NCI-H1092 treated with DMSO at 0.1 percent for 48 hours (cell line): ENCODE measurements at regions not wholly inside any gene's neighbourhood (a gene's known extent, or its start where the extent isn't known, plus 50 kb on each side); places are given as distances from the start of the nearest gene placed in this dataset.

Experiments used
- DNase-seq: peaks from one replicate; lab custom pipeline; 2025; lab: John Stamatoyannopoulos, UW

GRCh38 chr15:99921101-99921500 lies 187.9 kb upstream of the LYSMD4 start:
- DNase-seq = no peak

DNA sequence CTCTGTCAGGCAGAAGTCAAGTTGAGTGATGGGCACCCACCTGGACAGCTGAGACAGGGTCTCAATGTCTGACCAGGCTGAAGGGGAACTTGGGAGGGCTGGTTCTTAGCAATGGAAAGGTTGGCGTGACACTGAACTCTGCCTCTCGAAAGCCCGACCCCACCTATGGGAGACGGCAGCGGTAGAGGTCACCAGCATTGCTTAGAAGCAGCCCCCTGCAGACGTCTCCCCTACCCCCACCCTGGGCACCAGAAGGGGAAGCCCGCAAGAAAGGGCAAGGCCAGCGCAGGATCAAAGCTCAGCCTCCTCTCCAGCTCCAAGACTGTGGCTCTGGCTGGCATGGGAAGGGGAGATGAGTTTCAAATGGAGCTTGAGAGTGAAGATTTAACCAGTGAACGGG lies 184.8 kb upstream of the LYSMD4 start:
- no peak for DNase-seq

DNA sequence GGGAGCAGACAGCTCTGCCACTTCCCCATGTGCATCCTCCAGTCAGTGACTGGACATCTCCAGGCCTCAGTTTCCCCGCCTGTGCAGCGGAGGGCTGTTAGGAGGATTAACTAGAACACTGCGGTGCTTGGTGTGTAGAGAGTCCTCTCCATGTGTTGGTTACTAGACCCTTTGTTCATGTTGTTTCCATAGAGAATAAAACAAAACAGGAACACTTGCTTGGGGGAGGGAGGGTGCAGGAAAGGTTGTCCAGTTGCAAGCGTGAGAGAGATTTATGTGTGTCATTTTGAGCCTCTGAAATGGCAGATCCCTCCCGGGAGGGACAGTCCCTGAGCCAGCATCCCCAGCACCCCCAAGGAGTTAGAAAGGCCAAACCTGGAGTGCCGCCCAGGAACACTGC lies 184.0 kb upstream of the LYSMD4 start:
- no peak for DNase-seq

GRCh38 chr15:99916668-99917223 lies 183.5 kb upstream of the LYSMD4 start:
- DNase-seq = no peak

DNA sequence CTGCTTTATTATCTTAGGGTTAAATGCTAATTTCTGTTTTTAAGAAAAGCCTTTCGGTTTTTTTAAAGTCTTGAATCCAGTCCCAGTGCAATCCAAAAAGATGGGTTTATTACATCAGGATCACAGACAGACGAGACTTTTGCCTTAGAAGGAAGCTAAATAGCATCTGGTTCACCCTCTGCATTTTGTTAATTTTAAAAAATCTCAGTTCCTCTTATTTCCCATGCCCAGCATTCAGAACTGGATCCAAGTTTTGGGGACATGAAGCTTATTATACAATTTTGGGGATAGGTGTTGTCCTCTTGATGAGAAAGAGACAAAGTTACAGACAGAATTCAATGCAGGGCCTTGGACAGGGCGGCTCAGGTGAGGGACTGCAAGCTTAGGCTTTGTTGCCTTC lies 181.5 kb upstream of the LYSMD4 start:
- no peak for DNase-seq

- no peak for DNase-seq
These were observed 178.6 kb upstream of the LYSMD4 start for GRCh38 chr15:99911816-99912215.

DNA sequence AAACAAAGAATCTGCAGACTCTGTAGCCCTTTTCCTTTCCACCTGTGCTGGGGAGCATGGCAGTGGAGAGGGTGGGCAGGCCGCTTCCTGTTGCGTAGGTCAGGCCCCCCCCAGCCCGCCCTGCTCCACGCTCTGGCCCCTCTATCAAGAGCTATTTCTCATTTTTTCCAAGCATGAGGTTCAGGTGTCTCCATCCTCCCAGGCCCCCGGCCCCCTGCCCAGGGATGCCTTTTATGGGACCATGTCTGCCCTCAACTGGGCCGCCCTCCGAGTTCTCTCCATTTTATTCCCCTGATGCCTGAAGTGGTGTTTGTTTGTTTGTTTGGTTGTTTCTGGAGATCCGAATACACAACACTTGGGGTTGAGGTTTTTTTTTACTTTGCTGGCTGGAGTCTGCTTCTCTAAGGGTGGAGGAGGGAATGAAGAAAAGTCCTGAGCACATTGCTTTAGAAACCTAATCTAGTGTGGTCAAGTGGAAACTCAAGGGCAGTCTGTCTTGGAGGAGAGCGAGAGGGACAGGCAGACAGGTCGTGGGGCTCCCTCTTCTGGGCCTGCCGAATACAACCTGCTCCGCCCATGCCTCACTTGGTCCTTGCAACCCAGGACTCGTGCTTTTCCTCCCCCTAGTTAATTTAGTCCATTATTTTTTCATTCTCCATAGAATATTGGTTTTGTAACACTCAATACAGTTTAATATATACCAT lies 176.5 kb upstream of the LYSMD4 start:
- DNase-seq = peak; percentile 4

GRCh38 chr15:99907698-99908097 lies 174.5 kb upstream of the LYSMD4 start:
- no peak for DNase-seq

DNA sequence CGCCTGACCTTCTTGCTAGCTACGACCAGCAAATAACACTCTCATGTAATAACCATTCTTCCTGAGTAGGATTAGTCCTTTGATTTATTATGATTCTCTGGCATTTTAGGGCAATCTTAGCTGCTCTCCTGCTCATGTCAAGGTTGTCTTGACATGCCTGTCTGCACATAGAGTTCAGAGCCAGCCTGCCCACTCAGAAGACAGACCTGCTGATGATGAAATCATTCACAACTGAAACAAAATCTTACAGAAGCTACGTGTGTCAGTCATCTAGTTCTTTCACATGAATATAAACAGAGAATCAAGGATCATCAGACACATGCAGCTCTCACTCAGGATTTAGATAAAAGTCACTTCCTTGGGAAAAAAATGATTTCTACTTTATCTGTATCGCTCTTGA lies 173.6 kb upstream of the LYSMD4 start:
- DNase-seq = no peak

DNA sequence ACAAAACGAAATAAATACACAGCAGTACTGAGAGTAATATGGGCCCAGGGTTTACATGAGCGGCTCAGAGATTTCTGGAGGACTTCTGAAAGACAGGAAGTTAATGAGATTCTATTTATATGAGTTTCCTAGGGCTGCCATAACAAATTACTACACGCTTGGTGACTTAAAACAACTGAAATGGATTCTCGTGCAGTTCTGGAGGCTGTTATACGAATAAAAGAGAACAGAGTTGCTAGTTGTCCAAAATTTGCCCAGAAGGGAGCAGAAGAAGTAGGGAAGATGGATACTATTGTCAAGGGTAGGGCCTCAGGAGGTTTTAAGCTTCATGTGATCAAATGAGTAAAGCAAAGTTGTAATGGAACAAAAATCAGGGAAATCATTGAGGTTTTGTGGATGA lies 173.1 kb upstream of the LYSMD4 start:
- DNase-seq = no peak

GRCh38 chr15:99902248-99902928 lies 169.2 kb upstream of the LYSMD4 start:
- DNase-seq = no peak

GRCh38 chr15:99895956-99896311 lies 162.7 kb upstream of the LYSMD4 start:
- DNase-seq = no peak

GRCh38 chr15:99895189-99895955 lies 162.1 kb upstream of the LYSMD4 start:
- no peak for DNase-seq

GRCh38 chr15:99878835-99879234 lies 145.6 kb upstream of the LYSMD4 start:
- DNase-seq = no peak

DNA sequence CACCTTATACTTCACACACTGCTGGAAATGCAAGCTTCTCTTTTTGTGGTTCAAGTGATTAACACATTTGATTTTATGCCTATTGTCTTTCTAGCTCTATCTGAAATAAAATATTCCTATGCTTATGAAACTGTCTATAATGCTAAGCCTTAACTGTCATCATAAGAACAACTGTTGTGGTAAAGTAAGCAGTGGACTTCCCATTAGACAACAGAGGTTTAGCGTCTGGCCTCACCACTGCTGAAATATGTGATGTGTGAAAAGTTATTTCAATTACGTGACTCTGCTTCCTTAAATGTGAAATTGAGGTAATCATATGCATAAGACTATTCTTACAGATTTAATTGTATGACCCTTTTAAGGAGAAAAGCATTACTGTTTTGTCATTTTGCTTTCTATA lies 140.2 kb upstream of the LYSMD4 start:
- no peak for DNase-seq

DNA sequence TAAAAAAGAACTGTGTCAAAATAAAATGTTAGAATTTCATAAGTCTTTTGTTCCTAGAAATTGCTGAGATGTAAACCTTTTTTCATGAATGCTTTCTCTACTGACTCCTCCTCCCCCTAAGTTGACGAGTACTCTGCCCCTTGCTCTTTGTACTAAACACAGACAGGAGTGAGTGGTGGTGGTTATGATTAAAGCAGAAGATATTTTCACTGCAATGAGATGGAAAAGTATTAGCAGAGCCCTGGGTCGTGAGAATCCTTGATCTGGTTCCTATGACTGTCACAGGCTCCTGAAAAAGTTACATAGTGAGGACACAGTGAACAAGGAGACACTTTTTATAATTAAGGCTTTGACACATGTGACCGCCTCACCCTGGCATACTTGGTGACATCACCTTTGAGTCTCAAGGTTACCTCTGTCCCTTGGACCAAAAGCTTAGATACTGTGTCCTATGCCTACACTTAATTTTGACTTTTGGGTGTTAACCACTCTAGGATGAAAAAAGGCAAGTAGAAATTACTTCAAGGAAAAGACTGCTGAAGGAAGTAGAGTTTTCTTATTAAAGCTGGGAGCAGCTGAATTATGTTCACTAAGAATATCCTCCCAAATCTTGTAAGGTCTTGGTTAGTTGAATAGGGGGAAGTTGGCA lies 130.4 kb upstream of the LYSMD4 start:
- DNase-seq = no peak

- DNase-seq = peak; percentile 5
These were observed 124.6 kb upstream of the LYSMD4 start for GRCh38 chr15:99857836-99858235.

- DNase-seq = no peak
These were observed 117.3 kb upstream of the LYSMD4 start for GRCh38 chr15:99850517-99850916.

GRCh38 chr15:99845009-99845408 lies 111.8 kb upstream of the LYSMD4 start:
- peak; percentile 28 for DNase-seq

DNA sequence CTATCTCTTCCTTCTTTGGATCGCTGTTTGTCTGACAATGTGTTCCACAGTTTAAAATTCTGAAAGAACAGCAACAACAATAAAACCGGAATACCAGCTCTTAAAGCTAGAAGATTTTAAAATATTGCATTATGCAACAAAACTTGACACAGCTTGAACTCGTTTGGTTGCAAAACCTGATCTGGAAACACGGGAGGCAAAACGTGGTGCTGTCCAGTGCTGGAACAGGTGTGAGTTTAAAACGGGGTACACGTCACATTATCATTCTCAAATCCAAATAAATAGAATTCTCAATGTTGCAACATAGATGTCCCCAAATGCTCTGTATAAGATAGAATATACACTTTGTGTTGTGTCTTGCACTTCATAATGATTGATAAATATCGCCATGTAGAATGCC lies 110.9 kb upstream of the LYSMD4 start:
- DNase-seq = no peak

DNA sequence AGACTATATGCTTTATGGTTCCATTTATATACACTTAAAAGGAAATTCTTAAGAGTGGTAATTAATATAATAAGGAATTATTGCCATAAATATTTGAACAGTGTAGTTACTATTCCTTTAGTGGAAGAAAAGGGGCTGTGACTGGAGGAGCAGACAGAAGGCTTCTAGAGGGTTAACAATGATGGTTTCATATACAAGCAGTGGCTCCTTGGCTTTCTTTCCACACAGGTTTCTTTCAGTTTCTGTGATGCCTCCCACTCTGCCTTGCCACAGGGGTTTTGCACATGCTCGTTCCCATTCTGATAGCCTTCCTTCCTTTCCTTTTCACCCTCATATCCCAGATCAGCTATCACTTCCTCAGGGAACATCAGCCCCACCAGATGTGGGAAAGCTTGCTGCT lies 108.8 kb upstream of the LYSMD4 start:
- DNase-seq = no peak

GRCh38 chr15:99826157-99826780 lies 93.0 kb upstream of the LYSMD4 start:
- no peak for DNase-seq
